ENCODE measurements at regions not wholly inside any gene's neighbourhood (a gene's known extent, or its start where the extent isn't known, plus 50 kb on each side); places are given as distances from the start of the nearest gene placed in this dataset.

- Histone ChIP-seq H3K4me3 (no peak overlapping the region), H3K36me3 (replicated peaks; ENCODE audit: insufficient read depth, low read depth) (no peaks in the 10 kb centered on the region), H3K27me3 (no peaks in the 10 kb centered on the region), H3K4me1 (ENCODE audit: insufficient read depth) (no peaks in the 10 kb centered on the region), H3K9me2 (replicated peaks; ENCODE audit: insufficient read depth) (no peaks in the 10 kb centered on the region), H2AFZ (no peak overlapping the region), H3K79me2 (no peaks in the 10 kb centered on the region), H4K20me1 (ENCODE audit: insufficient read depth, poor library complexity, severe bottlenecking) (no peaks in the 10 kb centered on the region), H3K4me2 (no peak overlapping the region), H3K9me3 (ENCODE audit: low read depth) (no peaks in the 10 kb centered on the region), H3K27ac (no peak overlapping the region)
- WGBS (ENCODE audit: low lambda C conversion rate, missing lambda C conversion rate) = 99% methylated on average over 4 of the region's 4 CpGs
- no peak for DNase-seq (ENCODE audit: low spot score)
- TF ChIP-seq EZH2 (IDR thresholded peaks at IDR 0.05; ENCODE audit: borderline replicate concordance) = no peak
These were observed 759.6 kb downstream of the MED13L start for GRCh38 chr12:115517913-115518312.

GRCh38 chr12:115511986-115512711, 765.3 kb downstream of the MED13L start:
- TF ChIP-seq EZH2phosphoT487 (IDR thresholded peaks at IDR 0.05; ENCODE audit: low read depth, severe bottlenecking, unreplicated experiment) (no peak), CTCF (IDR thresholded peaks at IDR 0.05; ENCODE audit: poor library complexity) (no peak), EZH2 (IDR thresholded peaks at IDR 0.05; ENCODE audit: borderline replicate concordance) (no peak)
- H3K4me2 ChIP-seq = no peak overlapping the region

GRCh38 chr12:115511305-115511704, 766.2 kb downstream of the MED13L start:
- 75% methylated on average over 2 of the region's 2 CpGs for WGBS (ENCODE audit: low lambda C conversion rate, missing lambda C conversion rate)
- TF ChIP-seq EZH2phosphoT487 (IDR thresholded peaks at IDR 0.05; ENCODE audit: low read depth, severe bottlenecking, unreplicated experiment) (no peak), EZH2 (IDR thresholded peaks at IDR 0.05; ENCODE audit: borderline replicate concordance) (no peak), CTCF (IDR thresholded peaks at IDR 0.05; ENCODE audit: poor library complexity) (no peak)
- Histone ChIP-seq H2AFZ (no peak overlapping the region), H3K9me2 (replicated peaks; ENCODE audit: insufficient read depth) (no peaks in the 10 kb centered on the region), H4K20me1 (ENCODE audit: insufficient read depth, poor library complexity, severe bottlenecking) (no peaks in the 10 kb centered on the region), H3K27ac (no peak overlapping the region), H3K27me3 (no peaks in the 10 kb centered on the region), H3K79me2 (no peaks in the 10 kb centered on the region), H3K4me3 (no peak overlapping the region), H3K36me3 (replicated peaks; ENCODE audit: insufficient read depth, low read depth) (no peaks in the 10 kb centered on the region), H3K4me2 (no peak overlapping the region), H3K4me1 (ENCODE audit: insufficient read depth) (no peaks in the 10 kb centered on the region), H3K9me3 (ENCODE audit: low read depth) (no peaks in the 10 kb centered on the region)
- no peak for DNase-seq (ENCODE audit: low spot score)

More at GRCh38 chr12:115511986-115512711, 765.3 kb downstream of the MED13L start:
- Histone ChIP-seq H4K20me1 (ENCODE audit: insufficient read depth, poor library complexity, severe bottlenecking) (no peaks in the 10 kb centered on the region), H3K27ac (no peak overlapping the region), H3K27me3 (no peaks in the 10 kb centered on the region), H3K9me3 (ENCODE audit: low read depth) (no peaks in the 10 kb centered on the region), H3K36me3 (replicated peaks; ENCODE audit: insufficient read depth, low read depth) (no peaks in the 10 kb centered on the region), H3K4me1 (ENCODE audit: insufficient read depth) (no peaks in the 10 kb centered on the region), H3K79me2 (no peaks in the 10 kb centered on the region), H3K9me2 (replicated peaks; ENCODE audit: insufficient read depth) (no peaks in the 10 kb centered on the region), H3K4me3 (no peak overlapping the region), H2AFZ (no peak overlapping the region)
- no peak for DNase-seq (ENCODE audit: low spot score)

GRCh38 chr12:115508990-115509389, 768.5 kb downstream of the MED13L start:
- no peaks in the 10 kb centered on the region for H3K4me1 ChIP-seq (ENCODE audit: insufficient read depth)
- WGBS (ENCODE audit: low lambda C conversion rate, missing lambda C conversion rate) = 94% methylated on average over 4 of the region's 4 CpGs
- H3K79me2 ChIP-seq = no peaks in the 10 kb centered on the region
- H3K27ac ChIP-seq = no peak overlapping the region
- no peaks in the 10 kb centered on the region for H4K20me1 ChIP-seq (ENCODE audit: insufficient read depth, poor library complexity, severe bottlenecking)
- no peak overlapping the region for H2AFZ ChIP-seq
- no peaks in the 10 kb centered on the region for H3K9me2 ChIP-seq (replicated peaks; ENCODE audit: insufficient read depth)
- H3K9me3 ChIP-seq (ENCODE audit: low read depth) = no peaks in the 10 kb centered on the region
- no peak for TF ChIP-seq EZH2phosphoT487 (IDR thresholded peaks at IDR 0.05; ENCODE audit: low read depth, severe bottlenecking, unreplicated experiment)
- no peak for DNase-seq (ENCODE audit: low spot score)
- no peaks in the 10 kb centered on the region for H3K36me3 ChIP-seq (replicated peaks; ENCODE audit: insufficient read depth, low read depth)
- H3K27me3 ChIP-seq = no peaks in the 10 kb centered on the region
- no peak overlapping the region for H3K4me3 ChIP-seq
- no peak overlapping the region for H3K4me2 ChIP-seq

Measured in hepatocyte (in vitro differentiated cells).